OCI-LY3 (cell line): ENCODE measurements at regions not wholly inside any gene's neighbourhood (a gene's known extent, or its start where the extent isn't known, plus 50 kb on each side); places are given as distances from the start of the nearest gene placed in this dataset.
"Not testable (repeated sequence)": the region's sequence is repeated elsewhere in the genome, so short reads cannot be mapped to it uniquely, and the experiment has no call there.

Experiments used
- H2AFZ ChIP-seq: fragments of 200-600, 300-600 bp; shearing (Covaris generic); 2 replicates; pipeline ENCODE4 v1.6.0; 2014; ENCODE audit warnings: antibody characterized with exemption, low read depth, low read length
- H3K27ac ChIP-seq: fragments of 200-600, 300-600 bp; sonication (generic); 2 replicates; pipeline ENCODE4 v1.5.1; 2014; ENCODE audit warnings: mild to moderate bottlenecking, low read length, moderate library complexity, mixed read lengths
- H3K27me3 ChIP-seq: fragments of 200-600, 300-600 bp; sonication (generic); 2 replicates; pipeline ENCODE4 v1.6.1; 2014; ENCODE audit warnings: low read depth, low read length, mixed read lengths
- H3K36me3 ChIP-seq: fragments of 200-600, 300-600 bp; sonication (generic); replicated peaks from 2 replicates; pipeline ENCODE3; 2014; ENCODE audit warnings: low read depth, low read length, mixed read lengths
- H3K4me1 ChIP-seq: fragments of 300-600, 200-600 bp; sonication (generic); 2 replicates; pipeline ENCODE4 v1.6.1; 2014; ENCODE audit warnings: low read length, mixed read lengths
- H3K4me2 ChIP-seq: fragments of 200-600, 300-600 bp; sonication (generic); 2 replicates; pipeline ENCODE4 v1.6.1; 2014; ENCODE audit warnings: low read length, mixed read lengths
- H3K4me3 ChIP-seq: fragments of 300-600, 200-600 bp; sonication (generic); 2 replicates; pipeline ENCODE4 v1.5.1; 2014; ENCODE audit warnings: antibody characterized with exemption, mild to moderate bottlenecking, low read length, moderate library complexity
- H3K79me2 ChIP-seq: fragments of 300-600, 200-600 bp; shearing (Covaris generic); 2 replicates; pipeline ENCODE4 v1.6.1; 2014; ENCODE audit warnings: mild to moderate bottlenecking, low read length, mixed read lengths
- H3K9ac ChIP-seq: fragments of 300-600, 200-600 bp; shearing (Covaris generic); 2 replicates; pipeline ENCODE4 v1.6.0; 2014; ENCODE audit warnings: mild to moderate bottlenecking, low read length, moderate library complexity
- H3K9me3 ChIP-seq: fragments of 200-600, 300-600 bp; shearing (Covaris generic); 2 replicates; pipeline ENCODE4 v1.6.1; 2014; ENCODE audit warnings: low read length, mixed read lengths; ENCODE audit not compliant: insufficient read depth
- H4K20me1 ChIP-seq: fragments of 200-600, 300-600 bp; sonication (generic); 2 replicates; pipeline ENCODE4 v1.6.1; 2016; ENCODE audit warnings: low read length, mixed read lengths; ENCODE audit not compliant: insufficient read depth
- CTCF ChIP-seq: fragments of 200-600, 300-600 bp; sonication (generic); IDR thresholded peaks from 2 replicates; pipeline ENCODE4 v1.5.1; 2014; ENCODE audit warnings: antibody characterized with exemption, low read length, low read depth
- EZH2phosphoT487 ChIP-seq: fragments of 200-600 bp; shearing (Covaris generic); IDR thresholded peaks from 2 replicates; pipeline ENCODE4 v1.6.1; 2018; ENCODE audit warnings: antibody characterized with exemption, mixed run types, low read depth

DNA sequence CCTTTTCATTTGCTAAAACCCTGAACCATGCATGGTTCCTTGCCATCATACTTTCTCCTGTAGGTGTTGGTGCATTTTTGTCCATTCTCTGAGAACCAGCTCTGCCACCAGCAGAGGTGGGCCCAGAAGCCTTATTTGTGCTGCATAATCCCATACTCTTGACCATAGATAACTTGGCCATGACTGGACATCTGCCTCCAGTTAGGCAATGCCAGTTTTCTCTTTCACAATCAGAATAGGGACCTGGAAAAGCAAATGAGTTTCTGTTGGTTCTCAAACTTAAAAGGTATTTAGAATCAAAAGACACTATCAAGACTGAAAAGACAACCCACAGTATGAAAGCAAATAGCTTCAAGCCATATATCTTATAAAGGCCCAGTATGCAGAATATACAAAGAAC lies 167.3 kb downstream of the MAIP1 start:
- no peak overlapping the region for H3K4me2 ChIP-seq
- H3K9me3 ChIP-seq: no peaks in the 10 kb centered on the region
- TF ChIP-seq CTCF: no peak
- no peaks in the 10 kb centered on the region for H4K20me1 ChIP-seq
- no peak overlapping the region for H3K4me3 ChIP-seq
- no peak overlapping the region for H3K9ac ChIP-seq
- no peak overlapping the region for H2AFZ ChIP-seq
- H3K4me1 ChIP-seq: no peaks in the 10 kb centered on the region
- no peaks in the 10 kb centered on the region for H3K36me3 ChIP-seq
- H3K79me2 ChIP-seq: no peaks in the 10 kb centered on the region
- no peak overlapping the region for H3K27ac ChIP-seq
- H3K27me3 ChIP-seq: no peaks in the 10 kb centered on the region

- not testable (repeated sequence) for H3K27ac ChIP-seq, H2AFZ ChIP-seq, H3K36me3 ChIP-seq, H4K20me1 ChIP-seq, H3K4me2 ChIP-seq, H3K27me3 ChIP-seq, H3K9me3 ChIP-seq, H3K9ac ChIP-seq, H3K4me1 ChIP-seq, H3K79me2 ChIP-seq, H3K4me3 ChIP-seq
Observed at GRCh38 chr2:200124665-200125368, 169.4 kb downstream of the MAIP1 start.

DNA sequence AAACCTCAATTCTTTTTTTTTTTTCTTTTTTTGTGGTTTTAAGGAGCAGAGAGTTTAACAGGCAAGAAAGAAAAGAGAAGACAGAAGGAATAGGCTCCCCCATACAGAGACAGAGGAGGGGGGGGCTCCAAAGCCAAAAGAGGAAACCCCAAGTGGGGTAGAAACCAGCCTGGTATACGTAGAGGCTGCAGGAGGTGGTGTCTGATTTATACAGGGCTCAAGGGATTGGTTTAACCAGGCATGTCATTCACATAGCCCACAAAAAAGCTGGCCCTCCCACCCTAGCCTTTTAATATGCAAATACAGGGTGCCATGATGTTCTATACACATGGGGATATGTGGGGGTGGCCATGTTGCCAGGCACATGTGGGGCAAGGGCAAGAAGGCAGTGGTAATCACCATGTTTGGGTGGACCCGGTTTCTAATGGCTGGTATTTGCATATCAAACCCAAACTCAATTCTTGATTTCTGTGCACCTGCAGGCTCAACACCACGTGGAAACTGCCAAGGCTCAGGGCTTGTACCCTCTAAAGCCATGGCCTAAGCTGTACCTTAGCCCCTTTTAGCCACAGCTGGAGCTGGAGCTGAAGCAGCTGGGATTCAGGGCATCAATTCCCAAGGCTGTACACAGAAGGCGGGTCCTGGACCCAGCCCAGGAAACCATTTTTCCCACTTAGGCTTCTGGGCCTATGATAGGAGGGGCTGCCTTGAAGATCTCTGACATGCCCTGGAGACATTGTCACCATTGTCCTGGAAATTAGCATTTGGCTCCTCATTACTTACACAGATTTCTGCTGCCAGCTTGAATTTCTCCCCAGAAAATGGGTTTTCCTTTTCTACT lies 170.3 kb downstream of the MAIP1 start:
- no peak for TF ChIP-seq CTCF
- TF ChIP-seq EZH2phosphoT487: no peak
- Histone ChIP-seq H3K4me1 (no peaks in the 10 kb centered on the region), H2AFZ (no peak overlapping the region), H3K9ac (no peak overlapping the region), H4K20me1 (no peaks in the 10 kb centered on the region), H3K4me3 (no peak overlapping the region), H3K27ac (no peak overlapping the region), H3K27me3 (no peaks in the 10 kb centered on the region), H3K36me3 (no peaks in the 10 kb centered on the region), H3K9me3 (no peaks in the 10 kb centered on the region), H3K4me2 (no peak overlapping the region), H3K79me2 (no peaks in the 10 kb centered on the region)

- H3K27ac ChIP-seq, H4K20me1 ChIP-seq, H3K4me2 ChIP-seq, H3K36me3 ChIP-seq, H2AFZ ChIP-seq, H3K79me2 ChIP-seq, H3K27me3 ChIP-seq, H3K4me3 ChIP-seq, H3K9ac ChIP-seq, H3K9me3 ChIP-seq, H3K4me1 ChIP-seq: not testable (repeated sequence)
Observed at GRCh38 chr2:200126285-200126670, 170.9 kb downstream of the MAIP1 start.

GRCh38 chr2:200126680-200127079 lies 171.3 kb downstream of the MAIP1 start:
- H3K79me2 ChIP-seq, H4K20me1 ChIP-seq, H3K4me2 ChIP-seq, H3K4me1 ChIP-seq, H3K27ac ChIP-seq, H2AFZ ChIP-seq, H3K9ac ChIP-seq, H3K4me3 ChIP-seq, H3K36me3 ChIP-seq, H3K9me3 ChIP-seq, H3K27me3 ChIP-seq: not testable (repeated sequence)
